T1000 (cell line): ENCODE measurements at regions not wholly inside any gene's neighbourhood (a gene's known extent, or its start where the extent isn't known, plus 50 kb on each side); places are given as distances from the start of the nearest gene placed in this dataset.

Source experiments
- DNase-seq: peaks from one replicate; lab custom pipeline; 2025; ENCODE audit warnings: mixed read lengths; lab: John Stamatoyannopoulos, UW

DNA sequence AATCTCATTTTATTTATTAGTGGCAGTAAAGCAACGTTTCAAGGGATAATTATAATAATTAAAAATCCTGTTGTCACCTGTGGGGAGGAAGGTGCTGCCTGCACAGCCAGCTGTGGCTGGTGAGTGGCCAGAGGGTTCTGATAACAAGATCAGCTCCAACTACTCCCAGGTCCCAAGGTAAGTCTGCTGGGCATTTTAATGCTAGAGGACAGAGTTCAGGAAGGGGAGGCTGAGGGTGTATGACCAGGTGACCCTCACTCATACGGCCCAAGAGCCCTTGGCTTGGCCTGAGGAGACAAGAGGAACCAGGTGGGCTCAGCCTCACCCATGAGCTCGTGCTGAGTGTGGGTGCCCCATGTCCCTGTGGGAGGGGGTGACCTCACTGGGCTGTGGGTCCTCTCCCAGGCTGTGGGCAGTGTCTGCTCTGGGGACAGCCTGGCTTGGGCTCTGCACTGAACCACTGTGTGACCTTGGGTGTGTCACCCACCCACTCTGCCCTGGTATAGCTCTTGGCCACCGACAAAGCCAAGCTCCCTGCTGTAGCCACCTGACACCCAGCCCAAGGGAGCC is 223.8 kb downstream of the PTPRU start:
- DNase-seq, result no peak

DNA sequence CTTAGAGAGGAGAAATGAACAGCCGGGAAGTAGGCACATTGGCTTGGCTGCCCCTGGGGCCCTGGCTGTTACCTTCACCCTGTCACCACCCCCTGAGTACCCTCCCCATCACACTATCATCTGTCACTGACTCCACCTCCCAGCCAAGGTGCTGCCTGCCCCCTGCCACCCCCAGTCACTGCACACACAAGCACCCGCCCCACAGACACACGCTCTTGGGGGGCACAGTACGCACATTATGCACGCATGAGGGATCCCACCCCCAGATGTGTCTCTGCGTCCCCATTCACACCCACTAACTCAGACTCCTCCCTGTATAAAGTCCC is 223.3 kb downstream of the PTPRU start:
- DNase-seq, result no peak

DNA sequence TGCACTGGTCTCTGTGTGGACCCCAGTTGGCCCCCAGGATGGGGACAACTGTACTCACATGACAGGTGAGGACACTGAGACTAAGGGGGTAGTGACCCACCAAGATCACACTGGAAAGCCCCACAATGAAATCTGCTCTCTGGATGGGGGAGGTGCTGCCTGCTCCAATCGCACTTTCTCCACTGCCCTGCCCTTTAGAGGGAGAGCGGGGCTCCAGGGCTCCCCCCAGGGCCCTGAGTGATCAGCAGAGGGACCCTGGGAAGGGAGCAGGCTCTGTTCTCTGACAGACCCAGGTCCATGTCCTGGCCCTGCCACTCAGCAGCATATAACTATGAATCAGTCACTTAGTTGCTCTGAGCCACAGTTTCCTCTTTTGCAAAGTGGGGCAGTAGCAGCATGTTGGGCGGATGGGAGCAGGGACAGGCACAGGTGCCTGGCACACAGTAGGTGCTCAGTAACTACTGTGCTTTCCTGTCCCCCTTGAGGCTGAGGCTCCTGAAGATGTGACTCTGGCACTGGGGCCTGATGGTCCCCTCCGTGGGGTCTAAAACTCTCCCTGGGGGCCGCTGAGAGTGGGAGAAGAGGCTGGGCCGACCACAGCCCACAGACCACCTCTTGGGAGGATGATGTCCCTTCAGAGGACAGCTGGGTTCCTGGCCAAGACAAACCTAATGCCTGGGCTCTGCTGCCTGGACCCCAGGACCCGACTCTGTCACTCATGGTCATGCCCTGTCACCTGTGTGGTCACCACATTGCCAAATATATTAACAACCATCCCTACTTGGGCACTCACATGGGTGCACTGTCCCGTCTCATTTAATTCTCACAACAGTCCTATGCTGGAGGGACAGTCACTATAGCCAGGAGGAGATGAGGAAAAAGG is 222.7 kb downstream of the PTPRU start:
- no peak for DNase-seq

DNA sequence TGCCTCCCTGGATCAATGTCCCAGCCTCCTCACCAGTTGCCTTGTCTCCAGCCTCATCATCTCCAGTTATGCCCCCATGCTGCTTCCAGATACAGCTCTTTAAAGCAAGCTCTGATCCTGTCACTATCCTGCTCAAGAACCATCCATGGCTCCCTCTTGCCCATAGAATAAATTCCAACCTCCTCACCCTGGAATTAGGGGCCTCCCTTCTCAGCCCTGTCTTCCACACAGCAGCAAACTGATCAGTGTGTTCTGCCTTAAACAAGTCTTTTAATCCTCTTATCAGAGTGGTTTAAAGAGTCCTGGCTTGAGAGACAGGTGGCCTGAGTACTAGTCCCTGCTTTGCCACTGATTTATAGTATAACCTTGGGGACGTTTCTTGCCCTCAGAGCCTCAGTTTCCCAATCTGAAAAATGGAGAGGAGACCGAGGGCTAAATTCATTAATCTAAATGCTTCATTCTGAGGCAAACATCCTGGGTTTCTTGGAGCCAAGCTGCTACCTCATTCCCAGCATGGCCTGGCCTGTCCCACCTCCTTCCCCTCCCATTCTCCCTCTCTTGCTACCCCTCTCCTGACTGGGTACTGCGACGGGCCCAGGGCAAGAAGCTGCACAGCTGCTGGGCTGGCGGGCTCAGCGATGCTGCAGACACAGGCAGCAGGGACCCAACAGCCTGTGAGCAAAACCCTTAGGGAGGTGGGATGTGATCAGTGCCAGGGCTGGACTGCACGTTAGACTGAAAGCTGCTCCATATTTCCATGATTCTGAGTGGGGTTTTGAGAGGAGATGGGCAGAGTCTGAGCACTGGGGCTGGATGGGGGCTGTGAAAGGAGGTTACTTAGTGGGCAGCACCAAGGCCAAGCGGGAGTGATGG is 221.4 kb downstream of the PTPRU start:
- no peak for DNase-seq

DNA sequence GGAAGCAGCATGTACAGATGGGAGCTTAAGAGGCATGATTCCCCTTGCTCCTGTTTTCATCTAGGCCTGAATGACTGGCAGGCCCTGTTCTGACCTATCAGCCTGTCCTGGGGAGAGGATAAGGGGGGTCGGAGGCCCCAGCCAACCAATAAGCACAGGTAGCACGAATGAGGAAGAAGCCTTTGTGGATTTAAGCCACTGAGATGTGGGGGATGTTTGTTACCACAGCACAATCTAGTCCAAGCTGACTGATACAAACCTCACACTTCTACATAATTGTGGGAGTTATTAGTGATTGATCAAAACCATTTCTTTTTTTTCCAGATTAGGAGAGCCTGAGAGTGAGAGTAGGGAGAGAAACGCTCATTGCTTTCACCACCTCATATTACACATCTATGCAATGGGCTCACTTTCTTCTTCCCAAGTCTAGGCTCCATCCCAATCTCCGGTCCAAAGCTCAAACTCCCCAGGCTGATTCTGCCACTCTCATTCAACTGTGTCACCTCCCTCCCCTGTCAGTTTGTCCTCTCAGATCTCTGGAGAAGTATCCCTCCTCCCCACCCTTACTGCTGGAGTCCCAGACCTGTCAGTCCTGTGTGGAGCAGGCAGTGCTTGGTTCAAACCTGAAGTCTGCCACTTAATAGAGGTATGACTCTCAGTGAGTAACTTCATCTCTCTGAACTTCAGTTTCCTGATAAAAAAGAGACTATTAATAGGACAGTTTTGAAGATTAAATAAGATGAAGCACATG is 220.5 kb downstream of the PTPRU start:
- DNase-seq, result no peak

DNA sequence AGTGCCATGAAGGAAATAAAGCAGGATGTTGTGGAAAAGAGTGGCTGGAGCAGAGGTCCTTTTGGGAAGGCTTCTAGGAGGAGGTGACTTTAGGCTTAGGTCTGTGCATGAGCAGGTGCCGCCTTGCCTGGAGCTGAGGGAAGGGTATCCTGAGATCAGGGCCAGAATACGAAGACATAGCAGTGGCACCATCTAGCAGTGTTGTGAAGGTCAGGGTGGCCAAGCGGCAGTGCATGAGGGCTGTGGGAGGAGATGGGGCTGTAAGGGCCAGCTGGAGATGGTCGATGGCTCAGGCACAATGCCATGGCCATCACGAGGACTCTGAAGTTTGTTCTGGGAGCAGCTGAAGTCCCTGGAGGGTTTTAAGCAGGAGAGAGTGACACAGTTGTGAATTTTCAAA is 219.5 kb downstream of the PTPRU start:
- DNase-seq, result no peak

DNA sequence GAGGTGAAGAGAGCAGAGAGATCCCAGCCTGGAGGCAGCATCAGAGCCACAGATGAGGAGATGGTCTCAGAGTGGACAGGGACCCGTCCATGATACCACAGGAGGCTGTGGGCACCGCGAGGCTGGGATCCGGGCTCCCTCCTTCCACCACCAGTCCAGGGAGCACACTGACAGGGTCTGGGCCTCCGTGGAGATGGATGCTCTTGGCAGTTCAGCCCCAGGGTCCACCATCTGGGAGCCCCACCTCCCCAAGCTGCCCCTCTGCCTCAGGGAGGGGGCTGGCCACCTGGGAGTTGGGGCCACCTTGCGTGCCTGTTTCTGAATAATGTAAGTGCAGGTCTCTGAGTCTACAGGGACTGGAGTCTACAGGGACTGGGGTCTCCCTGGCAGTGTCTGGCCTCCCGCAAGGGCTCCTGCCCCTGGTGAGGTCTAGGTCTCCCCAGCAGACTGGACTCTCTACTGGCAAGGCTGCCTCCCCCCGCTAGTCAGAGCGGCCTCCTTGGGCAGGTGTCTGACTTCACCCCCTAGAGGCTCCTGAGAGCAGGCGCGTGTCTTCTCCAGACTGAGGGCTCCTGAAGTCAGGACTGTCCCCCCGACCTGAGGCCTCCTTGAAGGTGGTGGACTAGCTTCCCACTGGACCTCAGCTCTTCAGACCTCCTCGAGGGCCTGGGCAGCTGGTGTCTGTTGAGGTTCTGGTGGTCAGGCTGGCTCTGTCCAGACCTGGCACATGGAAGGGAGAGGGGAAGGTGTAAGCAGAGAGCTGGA is 218.5 kb downstream of the PTPRU start:
- DNase-seq, result no peak

DNA sequence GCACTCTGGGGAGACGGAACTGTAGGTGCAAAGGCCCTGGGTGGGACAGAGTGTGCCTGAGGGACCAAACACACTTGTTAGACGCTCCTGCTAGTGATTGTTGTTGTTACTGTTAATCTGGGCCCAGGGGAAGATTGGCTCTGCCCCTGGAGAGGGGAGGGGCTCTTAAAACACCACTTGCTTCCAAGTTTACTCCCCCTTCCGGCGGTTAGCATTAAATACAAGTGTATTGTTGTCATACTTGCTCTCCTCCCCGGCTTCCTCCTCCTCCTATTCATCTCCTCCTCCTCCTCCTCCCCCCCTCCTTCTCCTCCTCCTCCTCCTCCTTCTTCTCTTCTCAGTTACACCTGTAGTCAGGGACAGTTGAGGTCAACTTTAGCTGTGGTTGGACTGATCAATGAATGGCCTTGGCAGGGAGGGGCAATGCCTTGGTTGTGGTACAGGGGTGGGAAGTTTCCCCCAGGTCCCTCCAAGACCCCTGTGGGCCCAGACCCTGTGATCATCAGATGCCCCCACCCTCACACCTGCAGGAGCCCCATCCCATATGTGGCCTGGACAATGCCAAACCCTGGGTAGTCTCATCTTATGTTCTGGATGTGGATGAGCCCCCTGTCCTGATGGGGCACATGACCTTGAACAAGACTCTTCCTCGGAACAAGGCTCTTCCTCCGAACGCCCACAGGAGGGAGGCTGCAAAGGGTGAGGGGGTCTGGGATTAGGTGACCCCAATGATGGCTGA is 217.3 kb downstream of the PTPRU start:
- no peak for DNase-seq

DNA sequence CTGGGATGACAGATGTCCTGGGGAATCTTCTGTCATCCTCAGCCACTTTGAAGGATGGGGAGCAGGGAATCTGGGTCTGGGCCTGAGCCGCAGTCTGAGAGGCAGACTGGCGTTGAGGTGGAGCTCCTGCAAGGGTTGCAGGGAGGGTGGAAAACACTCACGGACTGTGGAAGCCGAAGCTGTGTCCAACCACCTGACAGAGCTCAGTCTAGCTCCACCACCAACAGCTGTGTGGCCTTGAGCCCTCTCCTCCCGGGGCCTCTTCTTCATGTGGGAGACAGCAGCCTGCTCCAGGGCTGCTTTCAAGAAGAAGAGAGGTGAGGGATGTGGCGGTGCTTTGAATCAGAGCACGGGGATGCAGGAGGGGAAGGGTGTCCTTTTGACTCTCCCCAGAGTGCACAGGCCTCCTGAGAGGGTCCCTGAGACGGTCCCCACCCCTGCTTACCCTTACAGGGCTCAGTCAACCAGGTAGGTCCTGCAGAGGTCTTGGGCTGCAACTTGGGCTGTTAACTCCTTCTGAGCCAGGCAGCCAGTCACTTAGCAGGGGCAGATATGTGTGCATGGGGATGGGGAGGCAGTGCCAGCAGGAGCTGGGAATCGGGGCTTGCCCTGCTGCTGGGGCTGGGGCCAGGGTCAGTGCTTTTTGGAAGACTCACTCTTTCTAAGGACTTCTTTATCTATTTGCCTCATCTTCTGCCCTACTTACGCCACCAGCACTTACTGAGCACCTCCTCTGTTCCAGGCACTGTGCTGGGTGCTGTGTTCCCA is 216.3 kb downstream of the PTPRU start:
- no peak for DNase-seq

DNA sequence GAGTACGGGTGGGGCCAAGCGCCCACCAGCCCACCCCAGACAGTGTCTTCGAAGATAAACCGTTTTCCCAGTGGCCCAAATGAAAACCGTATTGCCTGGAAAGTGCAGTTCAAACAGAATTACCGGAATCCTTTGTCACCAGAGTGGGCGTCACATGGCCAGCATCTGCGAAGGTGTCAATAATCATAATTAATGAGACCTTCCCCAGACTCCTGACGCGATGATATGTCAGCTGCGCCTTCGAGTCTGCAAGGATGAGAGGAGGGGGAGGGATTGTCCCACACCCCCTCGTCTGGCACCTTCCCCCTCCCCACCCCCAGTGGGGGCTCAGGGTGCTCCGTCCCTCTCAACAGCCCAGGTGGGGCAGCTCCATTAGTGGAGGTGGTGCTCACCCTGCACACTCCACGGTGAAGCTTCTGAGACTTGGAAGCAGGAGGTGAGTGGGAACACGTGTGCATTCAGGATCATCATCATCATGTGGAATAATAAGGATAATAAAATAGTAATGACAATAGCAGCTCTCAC is 215.1 kb downstream of the PTPRU start:
- DNase-seq, result no peak

DNA sequence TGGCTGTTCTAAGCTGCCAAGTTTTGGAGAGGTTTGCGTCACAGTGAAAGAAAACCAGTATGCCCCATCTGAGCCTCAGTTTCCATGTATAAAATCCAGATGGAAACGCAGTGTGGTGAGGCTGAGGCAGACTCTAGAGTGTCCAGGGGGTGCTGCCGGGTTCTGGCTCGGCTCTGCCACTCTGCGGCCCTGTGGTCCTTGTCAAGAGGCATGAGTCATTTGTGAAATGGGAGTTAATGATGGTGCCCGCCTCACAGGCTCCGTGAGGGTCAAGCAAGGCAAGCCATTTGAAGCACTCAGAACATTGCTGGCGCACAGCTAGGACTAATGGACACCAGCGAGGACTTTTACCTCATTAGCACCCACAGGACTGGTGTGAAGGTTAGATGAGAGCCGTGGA is 214.3 kb downstream of the PTPRU start:
- no peak for DNase-seq

DNA sequence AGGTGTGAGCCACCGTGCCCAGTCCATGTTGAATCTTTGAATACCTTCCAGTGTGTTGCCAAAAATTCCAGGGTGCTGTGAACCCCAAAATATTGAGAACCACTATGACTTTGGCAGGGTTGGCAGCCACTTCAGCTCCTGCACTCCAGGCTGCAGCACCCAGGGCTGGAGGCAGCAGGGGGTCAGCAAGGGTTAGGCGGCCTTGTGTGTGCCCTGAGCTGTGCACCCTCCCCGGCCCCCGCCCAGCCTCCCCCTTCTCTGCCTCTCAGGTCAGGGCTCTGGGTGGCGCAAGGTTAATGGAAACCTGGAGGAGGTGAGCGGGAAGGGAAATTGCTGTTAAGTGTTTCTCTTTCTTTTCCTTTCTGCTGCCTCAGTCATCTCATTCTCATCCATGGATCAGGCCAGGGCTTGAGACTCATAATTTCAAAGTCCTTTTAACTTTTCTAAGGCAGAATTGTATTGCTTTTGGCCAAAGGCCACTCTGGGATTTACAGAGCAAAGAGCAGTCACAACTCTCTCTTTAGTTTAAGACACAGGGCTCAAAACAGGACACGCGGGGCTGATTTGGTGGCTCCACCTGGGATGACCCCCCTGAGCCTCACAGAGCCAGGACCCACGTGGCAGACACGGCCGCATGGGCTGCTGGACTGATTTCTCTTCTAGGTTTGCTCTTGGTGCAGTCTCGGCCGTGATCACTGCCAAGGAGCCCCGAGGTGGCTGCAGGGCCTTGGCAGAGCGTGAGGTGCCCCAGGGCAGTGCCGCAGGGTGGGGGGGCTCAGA is 212.3 kb downstream of the PTPRU start:
- no peak for DNase-seq

DNA sequence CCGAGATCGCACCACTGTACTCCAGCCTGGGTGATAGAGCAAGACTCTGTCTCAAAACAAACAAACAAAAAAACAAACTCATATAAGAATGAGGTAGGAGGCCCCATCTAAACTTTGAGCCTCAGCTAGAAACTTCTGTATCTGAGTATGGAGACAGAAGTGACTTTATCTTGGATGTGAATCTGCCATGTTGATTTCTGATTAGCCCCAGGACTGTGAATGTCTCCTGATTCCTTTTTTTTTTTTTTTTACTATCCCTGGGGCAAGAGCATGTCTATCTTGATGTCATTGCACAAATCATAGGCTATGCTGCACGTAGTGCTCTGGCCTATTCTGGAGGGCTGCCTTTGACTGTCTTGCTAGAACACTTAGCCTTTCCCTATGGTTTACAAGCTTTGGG is 211.0 kb downstream of the PTPRU start:
- no peak for DNase-seq

DNA sequence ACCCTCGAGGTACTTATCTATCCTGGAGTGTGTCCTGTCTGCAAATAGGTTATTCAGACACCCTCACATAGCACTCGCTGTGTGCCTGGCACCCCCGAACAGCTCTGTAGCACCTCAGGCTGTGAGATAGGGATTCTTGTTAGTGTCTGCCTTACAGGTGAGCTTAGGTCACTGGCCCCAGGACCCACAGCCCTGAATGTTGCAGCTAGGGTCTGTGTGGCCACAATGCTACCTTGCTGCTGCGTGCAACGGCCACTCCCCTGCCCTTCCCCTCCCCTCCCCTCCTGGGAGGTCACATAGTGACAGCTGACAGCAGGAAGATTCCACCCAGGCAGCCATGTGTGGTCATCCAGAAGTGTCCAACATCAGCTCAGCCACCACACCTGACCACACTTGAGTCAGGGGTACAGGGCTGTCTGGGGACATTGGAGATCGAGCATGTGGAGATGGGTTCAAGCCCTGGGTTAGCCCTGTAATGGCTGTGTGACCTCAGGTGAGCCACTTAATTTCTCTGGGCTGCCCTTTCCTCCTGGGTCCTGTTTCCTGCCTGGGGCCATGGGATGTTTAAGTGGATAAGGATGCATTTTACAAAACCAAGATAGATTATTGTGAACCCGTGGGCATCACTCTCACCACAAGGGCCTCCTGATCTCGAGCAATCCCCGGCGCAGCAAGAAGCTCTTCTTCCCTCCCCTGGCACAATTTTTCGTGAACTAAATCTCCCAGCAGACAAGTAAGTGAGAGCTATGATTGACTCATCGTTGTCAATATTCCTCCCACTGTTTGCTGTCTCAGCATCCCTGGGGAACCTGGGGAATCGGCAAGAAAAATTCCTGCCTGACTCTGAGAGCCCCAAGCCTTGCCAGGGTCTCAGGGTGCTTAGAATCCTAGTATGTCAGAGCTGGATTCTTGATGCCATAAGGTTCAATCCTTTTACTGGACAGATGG is 208.7 kb downstream of the PTPRU start:
- no peak for DNase-seq

DNA sequence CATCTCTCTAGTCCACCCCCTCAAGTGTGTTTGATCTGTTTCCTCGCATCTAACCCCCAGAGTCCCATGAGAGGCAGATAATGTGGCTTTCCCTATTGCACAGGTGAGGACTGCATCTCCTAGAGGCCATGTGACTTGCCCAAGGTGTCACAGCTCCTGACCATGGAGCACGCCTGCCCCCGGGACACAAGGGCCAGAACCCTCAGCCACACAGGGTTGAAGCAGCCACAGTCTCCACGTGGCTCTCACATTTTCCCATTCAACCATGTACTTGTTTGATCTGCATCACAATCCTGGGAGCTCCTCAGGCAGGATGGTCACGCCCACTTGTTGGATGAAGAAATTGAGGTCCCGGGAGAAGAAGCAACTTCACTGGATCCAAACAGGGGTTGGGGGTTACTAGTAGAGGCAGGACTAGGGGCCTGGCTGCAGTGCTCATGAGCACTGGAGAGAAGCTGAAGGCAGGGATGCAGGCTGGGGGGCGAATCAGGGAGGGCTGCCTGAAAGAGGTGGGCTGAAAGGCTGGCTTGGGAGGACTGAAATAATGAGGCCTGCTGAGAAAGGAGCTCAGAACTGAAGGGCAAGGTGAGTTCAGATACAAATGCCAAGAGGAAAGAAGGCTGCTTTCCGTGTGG is 207.9 kb downstream of the PTPRU start:
- DNase-seq, result no peak

DNA sequence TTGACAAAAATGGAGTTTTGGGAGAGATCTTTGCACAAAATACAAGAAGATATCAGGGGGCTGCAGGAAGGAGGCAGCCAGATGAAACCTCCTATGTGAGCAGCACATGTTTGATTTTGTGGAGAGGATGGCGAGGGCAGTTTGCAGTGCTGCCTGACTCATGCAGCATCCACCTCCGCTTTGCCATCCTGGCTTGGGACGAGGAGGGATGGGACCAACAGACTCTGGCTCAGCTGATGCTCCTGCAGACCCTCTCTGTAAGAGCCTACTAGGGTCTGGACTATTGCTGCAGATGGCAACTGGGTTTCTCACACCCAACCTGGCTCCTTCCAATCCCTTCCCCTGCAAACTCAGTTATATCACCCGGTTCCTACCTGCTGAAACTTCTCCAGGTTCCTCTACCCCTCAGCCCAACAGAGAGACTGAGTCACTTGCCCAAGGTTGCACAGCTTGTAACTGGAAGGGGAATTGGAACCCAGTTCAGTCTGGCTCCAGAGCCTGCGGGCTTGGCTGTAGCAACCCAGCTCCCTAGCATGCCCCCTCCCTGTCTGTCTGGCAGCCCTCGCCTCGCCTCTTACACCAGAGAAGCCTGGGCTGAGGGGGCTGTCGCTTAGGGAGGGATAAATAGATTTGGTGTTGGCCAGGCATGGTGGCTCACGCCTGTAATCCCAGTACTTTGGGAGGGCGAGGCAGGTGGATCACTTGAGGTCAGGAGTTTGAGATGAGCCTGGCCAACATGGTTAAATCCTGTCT is 205.8 kb downstream of the PTPRU start:
- DNase-seq, result no peak

DNA sequence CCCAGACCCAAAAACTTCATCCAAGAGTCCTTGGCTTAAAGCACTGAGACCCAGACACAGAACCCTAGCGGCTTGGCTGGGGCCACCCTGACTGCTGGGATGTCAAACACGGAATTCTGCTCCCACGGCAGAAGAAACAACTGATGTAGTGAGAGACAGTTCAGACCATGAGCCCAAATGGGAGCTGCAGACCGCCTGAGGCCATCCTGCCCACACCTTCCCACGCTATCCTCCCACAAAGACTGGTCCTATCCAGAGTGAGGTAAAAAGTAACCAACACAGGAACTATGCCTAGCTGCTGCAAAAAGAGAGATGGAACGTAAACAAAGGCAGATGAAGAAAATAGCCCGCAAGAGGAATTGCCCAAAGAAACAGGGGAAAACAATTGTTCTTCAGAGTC is 203.3 kb downstream of the PTPRU start:
- no peak for DNase-seq
